ENCODE measurements at regions not wholly inside any gene's neighbourhood (a gene's known extent, or its start where the extent isn't known, plus 50 kb on each side); places are given as distances from the start of the nearest gene placed in this dataset.

DNA sequence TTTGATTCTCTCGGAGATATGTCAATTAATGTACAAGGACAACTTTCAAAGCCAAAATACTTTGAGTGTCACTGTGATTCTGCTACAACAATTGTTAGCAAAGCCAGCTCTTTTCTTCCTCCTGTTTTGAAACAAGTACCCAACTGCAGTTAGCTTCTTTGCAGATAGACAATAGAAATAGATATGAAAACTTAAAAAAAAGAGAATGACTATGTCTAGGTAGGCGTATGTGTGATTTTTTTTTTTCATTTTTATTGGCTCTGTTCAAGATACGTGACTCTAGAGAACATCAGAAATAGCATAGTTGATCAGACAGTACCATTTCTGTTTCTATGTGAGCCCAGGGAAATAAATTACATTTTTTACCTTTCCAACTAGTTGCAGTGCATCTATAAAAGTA is 142.9 kb upstream of the CNTN4 start:
- TF ChIP-seq ZNF584 (CRISPR knock-in tag; IDR thresholded peaks at IDR 0.05; ENCODE audit: low read depth), result no peak
- TF ChIP-seq HNRNPH1 (optimal IDR thresholded peaks at IDR 0.05; ENCODE audit: low read depth, low read length), result no peak
